ENCODE measurements at regions not wholly inside any gene's neighbourhood (a gene's known extent, or its start where the extent isn't known, plus 50 kb on each side); places are given as distances from the start of the nearest gene placed in this dataset.
"Not testable (repeated sequence)": the region's sequence is repeated elsewhere in the genome, so short reads cannot be mapped to it uniquely, and the experiment has no call there.

GRCh38 chrX:141520750-141521149 is 63.8 kb downstream of the SPANXA1 start:
- H2BK15ac ChIP-seq (ENCODE audit: low read length); H3K36me3 ChIP-seq (ENCODE audit: control insufficient read depth in 2 of 4, insufficient read depth in 4 of 4, low read length in 3 of 4); POLR2A ChIA-PET (ENCODE audit: partially characterized antibody); FAIRE-seq; H4K91ac ChIP-seq (replicated peaks; ENCODE audit: insufficient read length, low read length); H3K14ac ChIP-seq (ENCODE audit: insufficient read length); H2AFZ ChIP-seq (ENCODE audit: low read length); H4K5ac ChIP-seq (ENCODE audit: insufficient read length, low read depth, low read length); H3K9me3 ChIP-seq (ENCODE audit: insufficient read depth in 2 of 2, low read depth in 1 of 2, low read length in 1 of 2); H3K4ac ChIP-seq (replicated peaks; ENCODE audit: insufficient read length, low read depth, low read length); H4K8ac ChIP-seq (ENCODE audit: extremely low read depth, insufficient read depth, low read length); H3K27ac ChIP-seq (ENCODE audit: low read depth, low read length); H3K79me2 ChIP-seq (ENCODE audit: control insufficient read depth in 1 of 2, insufficient read depth in 2 of 2, low read length in 2 of 2); H2BK5ac ChIP-seq (ENCODE audit: low read depth, low read length); H3K23me2 ChIP-seq (ENCODE audit: low read depth, low read length); H2AK5ac ChIP-seq (ENCODE audit: low read depth, low read length); H3K79me1 ChIP-seq (ENCODE audit: low read depth, low read length); H3K27me3 ChIP-seq (replicated peaks in 1 of 4; ENCODE audit: control insufficient read depth in 3 of 4, extremely low read depth in 1 of 4, insufficient read depth in 3 of 4, low read length in 3 of 4); H3K4me2 ChIP-seq (ENCODE audit: insufficient read depth in 1 of 2, low read depth in 2 of 2, low read length in 2 of 2); H3K23ac ChIP-seq (ENCODE audit: insufficient read length); H2BK12ac ChIP-seq (ENCODE audit: low read depth, low read length); H3K18ac ChIP-seq (ENCODE audit: extremely low read depth, low read length); H2BK20ac ChIP-seq (ENCODE audit: low read length); H3K56ac ChIP-seq (replicated peaks; ENCODE audit: insufficient read length, low read depth, low read length); DNase-seq (ENCODE audit: low read depth in 1 of 2, low spot score in 2 of 2); H3K4me3 ChIP-seq (ENCODE audit: extremely low read depth in 1 of 4, insufficient read depth in 2 of 4, low read depth in 3 of 4, low read length in 4 of 4); H2BK120ac ChIP-seq (replicated peaks; ENCODE audit: low read depth, low read length); H3K4me1 ChIP-seq (replicated peaks in 1 of 4; ENCODE audit: control insufficient read depth in 3 of 4, insufficient read depth in 4 of 4, low read length in 3 of 4); CTCF ChIA-PET (ENCODE audit: partially characterized antibody); H4K20me1 ChIP-seq (replicated peaks in 1 of 2; ENCODE audit: control insufficient read depth in 1 of 2, insufficient read depth in 2 of 2, low read length in 2 of 2); H3K9ac ChIP-seq (replicated peaks in 1 of 4; ENCODE audit: extremely low read depth in 1 of 4, low read depth in 3 of 4, low read length in 3 of 4): not testable (repeated sequence)
- no CpG with 5 or more reads among the region's 7 CpGs for WGBS, 2 experiments (ENCODE audit: extremely low coverage in 1 of 2, insufficient coverage in 1 of 2, insufficient read length in 1 of 2, insufficient replicate concordance in 2 of 2, low coverage in 1 of 2, low lambda C conversion rate in 2 of 2, missing lambda C conversion rate in 1 of 2)

GRCh38 chrX:141475788-141476187 is 108.8 kb downstream of the SPANXA1 start:
- H4K8ac ChIP-seq (ENCODE audit: extremely low read depth, insufficient read depth, low read length); H2BK20ac ChIP-seq (ENCODE audit: low read length); H3K36me3 ChIP-seq (ENCODE audit: control insufficient read depth in 2 of 4, insufficient read depth in 4 of 4, low read length in 3 of 4); H2BK15ac ChIP-seq (ENCODE audit: low read length); DNase-seq (ENCODE audit: low read depth in 1 of 2, low spot score in 2 of 2); CTCF ChIA-PET (ENCODE audit: partially characterized antibody); POLR2A ChIA-PET (ENCODE audit: partially characterized antibody); H3K27ac ChIP-seq (ENCODE audit: low read depth, low read length); H3K9me3 ChIP-seq (ENCODE audit: insufficient read depth in 2 of 2, low read depth in 1 of 2, low read length in 1 of 2); H2BK5ac ChIP-seq (ENCODE audit: low read depth, low read length); H3K14ac ChIP-seq (ENCODE audit: insufficient read length); H2AFZ ChIP-seq (ENCODE audit: low read length); H3K79me2 ChIP-seq (ENCODE audit: control insufficient read depth in 1 of 2, insufficient read depth in 2 of 2, low read length in 2 of 2); H4K5ac ChIP-seq (ENCODE audit: insufficient read length, low read depth, low read length); H3K27me3 ChIP-seq (replicated peaks in 1 of 4; ENCODE audit: control insufficient read depth in 3 of 4, extremely low read depth in 1 of 4, insufficient read depth in 3 of 4, low read length in 3 of 4); H3K4me2 ChIP-seq (ENCODE audit: insufficient read depth in 1 of 2, low read depth in 2 of 2, low read length in 2 of 2); H2AK5ac ChIP-seq (ENCODE audit: low read depth, low read length); H3K56ac ChIP-seq (replicated peaks; ENCODE audit: insufficient read length, low read depth, low read length); H2BK120ac ChIP-seq (replicated peaks; ENCODE audit: low read depth, low read length); H3K4me3 ChIP-seq (ENCODE audit: extremely low read depth in 1 of 4, insufficient read depth in 2 of 4, low read depth in 3 of 4, low read length in 4 of 4); H3K18ac ChIP-seq (ENCODE audit: extremely low read depth, low read length); H2BK12ac ChIP-seq (ENCODE audit: low read depth, low read length); H4K20me1 ChIP-seq (replicated peaks in 1 of 2; ENCODE audit: control insufficient read depth in 1 of 2, insufficient read depth in 2 of 2, low read length in 2 of 2); H4K91ac ChIP-seq (replicated peaks; ENCODE audit: insufficient read length, low read length); H3K23ac ChIP-seq (ENCODE audit: insufficient read length); H3K9ac ChIP-seq (replicated peaks in 1 of 4; ENCODE audit: extremely low read depth in 1 of 4, low read depth in 3 of 4, low read length in 3 of 4); H3K23me2 ChIP-seq (ENCODE audit: low read depth, low read length); H3K79me1 ChIP-seq (ENCODE audit: low read depth, low read length); H3K4ac ChIP-seq (replicated peaks; ENCODE audit: insufficient read length, low read depth, low read length); H3K4me1 ChIP-seq (replicated peaks in 1 of 4; ENCODE audit: control insufficient read depth in 3 of 4, insufficient read depth in 4 of 4, low read length in 3 of 4): not testable (repeated sequence)
- WGBS, 2 experiments (ENCODE audit: extremely low coverage in 1 of 2, insufficient coverage in 1 of 2, insufficient read length in 1 of 2, insufficient replicate concordance in 2 of 2, low coverage in 1 of 2, low lambda C conversion rate in 2 of 2, missing lambda C conversion rate in 1 of 2) = no CpG with 5 or more reads among the region's 6 CpGs
- FAIRE-seq = peak; percentile 76

All from H1 (cell line).